GM23338 (cell line): ENCODE measurements at regions not wholly inside any gene's neighbourhood (a gene's known extent, or its start where the extent isn't known, plus 50 kb on each side); places are given as distances from the start of the nearest gene placed in this dataset.

Experiments
- ATAC-seq: fragments of 200-7000 bp; cut with Tn5 transposase; 3 replicates; pipeline ENCODE4 v1.9.1; 2020
- DNase-seq: peaks from one replicate; pipeline ENCODE4 v3.0.0-alpha.2; 2015; ENCODE audit warnings: low spot score
- H2AFZ ChIP-seq: fragments of 200-600 bp; sonication (generic); 2 replicates; pipeline ENCODE4 v1.8.0; 2016; ENCODE audit warnings: antibody characterized with exemption, mild to moderate bottlenecking, moderate library complexity
- H3F3A ChIP-seq: fragments of 200-600 bp; sonication (generic); replicated peaks from 2 replicates; pipeline ENCODE4 v1.8.0; 2017; ENCODE audit warnings: antibody characterized with exemption, mixed run types, low read depth
- H3K27ac ChIP-seq: fragments of 200-600 bp; sonication (generic); 2 replicates; pipeline ENCODE4 v1.6.1; 2016; ENCODE audit warnings: low read depth
- H3K27me3 ChIP-seq: fragments of 200-600 bp; sonication (generic); 2 replicates; pipeline ENCODE4 v1.8.0; 2016; ENCODE audit warnings: mild to moderate bottlenecking, mixed run types, moderate library complexity; ENCODE audit not compliant: insufficient read depth
- H3K36me3 ChIP-seq: fragments of 200-600 bp; sonication (generic); 2 replicates; pipeline ENCODE4 v1.8.0; 2016; ENCODE audit warnings: mild to moderate bottlenecking; ENCODE audit not compliant: insufficient read depth
- H3K4me1 ChIP-seq: fragments of 200-600 bp; sonication (generic); 2 replicates; pipeline ENCODE4 v1.8.0; 2016; ENCODE audit warnings: mild to moderate bottlenecking, moderate library complexity; ENCODE audit not compliant: insufficient read depth
- H3K4me2 ChIP-seq: fragments of 200-600 bp; sonication (generic); 2 replicates; pipeline ENCODE4 v1.7.1; 2017; ENCODE audit warnings: mixed run types
- H3K4me3 ChIP-seq: fragments of 200-600 bp; sonication (generic); 2 replicates; pipeline ENCODE4 v1.6.1; 2016; ENCODE audit warnings: mixed run types
- H3K79me2 ChIP-seq: fragments of 200-600 bp; sonication (generic); replicated peaks from 2 replicates; pipeline ENCODE4 v1.8.0; 2017; ENCODE audit warnings: mild to moderate bottlenecking; ENCODE audit not compliant: insufficient read depth
- H3K9me2 ChIP-seq: fragments of 200-600 bp; sonication (generic); 2 replicates; pipeline ENCODE4 v1.8.0; 2017; ENCODE audit not compliant: insufficient read depth
- H4K20me1 ChIP-seq: fragments of 200-600 bp; sonication (generic); replicated peaks from 2 replicates; pipeline ENCODE4 v1.8.0; 2017; ENCODE audit warnings: mild to moderate bottlenecking; ENCODE audit not compliant: insufficient read depth
- H3K27ac Mint-ChIP-seq: 2 replicates; pipeline ENCODE4 v1.8.0; 2020; ENCODE audit warnings: inconsistent platforms, mild to moderate bottlenecking, moderate library complexity, mixed read lengths
- H3K27me3 Mint-ChIP-seq: 3 replicates; pipeline ENCODE4 v1.8.0; 2022; ENCODE audit warnings: low read depth, mild to moderate bottlenecking, moderate library complexity, mixed read lengths, inconsistent platforms; ENCODE audit not compliant: insufficient read depth, poor library complexity
- H3K36me3 Mint-ChIP-seq: 3 replicates; pipeline ENCODE4 v1.8.0; 2021; ENCODE audit warnings: low read depth, mild to moderate bottlenecking, inconsistent platforms, moderate library complexity, mixed read lengths
- H3K4me1 Mint-ChIP-seq: 3 replicates; pipeline ENCODE4 v1.8.0; 2020; ENCODE audit warnings: mild to moderate bottlenecking, inconsistent platforms, mixed read lengths
- H3K4me3 Mint-ChIP-seq: 3 replicates; pipeline ENCODE4 v1.8.0; 2021; ENCODE audit warnings: moderate library complexity, mild to moderate bottlenecking, inconsistent platforms, mixed read lengths
- H3K9me3 Mint-ChIP-seq: 3 replicates; pipeline ENCODE4 v1.8.0; 2020; ENCODE audit warnings: moderate library complexity, mild to moderate bottlenecking, inconsistent platforms, mixed read lengths
- CTCF ChIP-seq, 2 experiments: fragments of 200-600 bp in 1 of 2; sonication (generic) in 1 of 2; conservative IDR thresholded peaks; 2 replicates each; pipeline versions ENCODE4 v1.5.1 to v1.6.1; 2016 to 2017; ENCODE audit warnings: antibody characterized with exemption in 2 of 2, low read depth in 2 of 2, mild to moderate bottlenecking in 2 of 2, moderate library complexity in 1 of 2
- ETS1 ChIP-seq: IDR thresholded peaks from 2 replicates; pipeline ENCODE4 v1.6.1; 2016; ENCODE audit warnings: antibody characterized with exemption
- EZH2phosphoT487 ChIP-seq: fragments of 200-600 bp; sonication (generic); IDR thresholded peaks from one replicate; pipeline ENCODE4 v1.8.1; 2018; ENCODE audit warnings: antibody characterized with exemption; ENCODE audit not compliant: unreplicated experiment
- JUNB ChIP-seq: IDR thresholded peaks from one replicate; pipeline ENCODE4 v1.6.1; 2016; ENCODE audit warnings: antibody characterized with exemption; ENCODE audit not compliant: unreplicated experiment
- STAT1 ChIP-seq: IDR thresholded peaks from one replicate; pipeline ENCODE4 v1.6.1; 2016; ENCODE audit warnings: antibody characterized with exemption; ENCODE audit not compliant: unreplicated experiment
- ZNF462 ChIP-seq: fragments of 250-450 bp; sonication (Bioruptor Pico); IDR thresholded peaks from 2 replicates; pipeline ENCODE4 v1.5.0; 2020; ENCODE audit warnings: mild to moderate bottlenecking, moderate library complexity

GRCh38 chr1:181391301-181391900 is 91.9 kb upstream of the CACNA1E start:
- TF ChIP-seq CTCF (conservative IDR thresholded peaks at IDR 0.05; ENCODE audit: low read depth in 2 of 2) (peak; percentile 38 to 45), JUNB (no peak)
- Histone ChIP-seq H3K27ac (no peak overlapping the region), H3K4me3 (no peak overlapping the region), H3K36me3 (no peaks in the 10 kb centered on the region), H4K20me1 (no peaks in the 10 kb centered on the region), H2AFZ (peak overlapping the region; percentile 76), H3K4me2 (no peak overlapping the region), H3K27me3 (no peaks in the 10 kb centered on the region), H3K4me1 (no peaks in the 10 kb centered on the region), H3F3A (no peaks in the 10 kb centered on the region), H3K9me2 (peaks cover 13% of the 10 kb centered on the region; the same call in 1 of the 2 replicates), H3K79me2 (no peaks in the 10 kb centered on the region)
- Mint-ChIP-seq H3K4me1 (peaks cover 4% of the 10 kb centered on the region; the same call in 2 of the 3 replicates), H3K4me3 (no peak overlapping the region), H3K27me3 (no peaks in the 10 kb centered on the region), H3K9me3 (no peaks in the 10 kb centered on the region; the same call in 2 of the 3 replicates), H3K27ac (no peak overlapping the region), H3K36me3 (no peaks in the 10 kb centered on the region)
- DNase-seq (peak; percentile 61), ATAC-seq (peak; percentile 94)

GRCh38 chr1:181392133-181392532 is 91.2 kb upstream of the CACNA1E start:
- no peaks in the 10 kb centered on the region for H3K4me1 ChIP-seq
- Mint-ChIP-seq H3K27ac (no peak overlapping the region), H3K27me3 (no peaks in the 10 kb centered on the region), H3K9me3 (no peaks in the 10 kb centered on the region; the same call in 2 of the 3 replicates), H3K4me1 (peaks cover 4% of the 10 kb centered on the region; the same call in 2 of the 3 replicates), H3K4me3 (no peak overlapping the region), H3K36me3 (no peaks in the 10 kb centered on the region)
- TF ChIP-seq STAT1, result no peak
- no peaks in the 10 kb centered on the region for H3K36me3 ChIP-seq
- H3K4me3 ChIP-seq, result no peak overlapping the region
- H3K27ac ChIP-seq, result no peak overlapping the region
- H2AFZ ChIP-seq, result no peak overlapping the region
- no peak overlapping the region for H3K4me2 ChIP-seq
- DNase-seq (no peak), ATAC-seq (no peak)
- H3K79me2 ChIP-seq, result no peaks in the 10 kb centered on the region
- H4K20me1 ChIP-seq, result no peaks in the 10 kb centered on the region
- no peaks in the 10 kb centered on the region for H3F3A ChIP-seq
- peaks cover 13% of the 10 kb centered on the region; the same call in 1 of the 2 replicates for H3K9me2 ChIP-seq
- no peaks in the 10 kb centered on the region for H3K27me3 ChIP-seq

GRCh38 chr1:181392613-181393220 is 90.6 kb upstream of the CACNA1E start:
- Histone ChIP-seq H3K27ac (no peak overlapping the region), H3K4me1 (no peaks in the 10 kb centered on the region), H3K4me3 (no peak overlapping the region), H3K79me2 (no peaks in the 10 kb centered on the region), H3F3A (no peaks in the 10 kb centered on the region), H3K4me2 (no peak overlapping the region), H3K36me3 (no peaks in the 10 kb centered on the region), H3K9me2 (peaks cover 13% of the 10 kb centered on the region; the same call in 1 of the 2 replicates), H2AFZ (no peak overlapping the region), H3K27me3 (no peaks in the 10 kb centered on the region), H4K20me1 (no peaks in the 10 kb centered on the region)
- Mint-ChIP-seq H3K4me1 (peaks cover 4% of the 10 kb centered on the region; the same call in 2 of the 3 replicates), H3K9me3 (no peaks in the 10 kb centered on the region; the same call in 2 of the 3 replicates), H3K36me3 (no peaks in the 10 kb centered on the region), H3K27me3 (no peaks in the 10 kb centered on the region), H3K4me3 (no peak overlapping the region), H3K27ac (no peak overlapping the region)
- no peak for ATAC-seq
- DNase-seq, result no peak
- TF ChIP-seq JUNB, result no peak
- TF ChIP-seq ETS1, result no peak
- TF ChIP-seq EZH2phosphoT487, result no peak
- no peak for TF ChIP-seq ZNF462 (CRISPR knock-in tag)
